ENCODE measurements at regions not wholly inside any gene's neighbourhood (a gene's known extent, or its start where the extent isn't known, plus 50 kb on each side); places are given as distances from the start of the nearest gene placed in this dataset.

GRCh38 chr2:146873056-146873455 is 971.8 kb upstream of the ACVR2A start:
- Histone ChIP-seq H3T11ph (ENCODE audit: low read length) (no peak overlapping the region), H3K56ac (ENCODE audit: insufficient read length, low read depth, low read length) (no peak overlapping the region), H4K20me1 (ENCODE audit: control insufficient read depth, insufficient read depth, insufficient read length) (no peaks in the 10 kb centered on the region), H3K9ac (ENCODE audit: extremely low read depth, insufficient read length, low read length) (no peak overlapping the region), H2BK5ac (ENCODE audit: insufficient read length, low read length) (no peak overlapping the region), H3K14ac (ENCODE audit: insufficient read depth, low read length) (no peak overlapping the region), H3K79me1 (ENCODE audit: insufficient read depth, low read depth, low read length, poor library complexity, severe bottlenecking) (no peaks in the 10 kb centered on the region), H4K5ac (ENCODE audit: insufficient read length, low read depth, low read length) (no peak overlapping the region), H3K9me3 (ENCODE audit: control insufficient read depth, low read depth, low read length) (no peaks in the 10 kb centered on the region), H4K91ac (ENCODE audit: insufficient read length, low read depth, low read length) (no peak overlapping the region), H3K23me2 (ENCODE audit: insufficient read length, low read depth, low read length, poor library complexity, severe bottlenecking) (no peaks in the 10 kb centered on the region), H3K4me2 (ENCODE audit: insufficient read depth, insufficient read length, low read length) (no peak overlapping the region), H3K18ac (ENCODE audit: insufficient read length, low read depth, low read length) (no peak overlapping the region), H2BK20ac (ENCODE audit: low read depth, low read length, poor library complexity, severe bottlenecking) (no peak overlapping the region), H2BK12ac (ENCODE audit: insufficient read length, low read depth, low read length) (no peak overlapping the region), H3K4me1 (ENCODE audit: insufficient read depth, low read length) (no peaks in the 10 kb centered on the region), H2AK5ac (ENCODE audit: insufficient read length, low read length) (no peak overlapping the region), H4K8ac (replicated peaks; ENCODE audit: insufficient read length, low read depth, low read length) (no peak overlapping the region), H3K4ac (ENCODE audit: low read depth, low read length) (no peak overlapping the region), H3K27me3 (ENCODE audit: insufficient read depth, low read length) (no peaks in the 10 kb centered on the region), H3K79me2 (ENCODE audit: insufficient read depth, low read length) (no peaks in the 10 kb centered on the region), H3K23ac (ENCODE audit: insufficient read length, low read depth, low read length) (no peak overlapping the region), H3K27ac (ENCODE audit: insufficient read length, low read depth, low read length) (no peak overlapping the region), H2BK15ac (ENCODE audit: low read depth, low read length) (no peak overlapping the region), H2BK120ac (ENCODE audit: low read depth, low read length, poor library complexity, severe bottlenecking) (no peak overlapping the region), H2AFZ (ENCODE audit: low read length) (no peak overlapping the region)
- Mint-ChIP-seq H3K36me3 (ENCODE audit: insufficient read depth in 1 of 3, low read depth in 3 of 3) (no peaks in the 10 kb centered on the region), H3K27me3 (ENCODE audit: low read depth) (no peaks in the 10 kb centered on the region), H3K4me3 (no peak overlapping the region), H3K27ac (no peak overlapping the region), H3K9me3 (no peaks in the 10 kb centered on the region), H3K4me1 (peaks cover 4% of the 10 kb centered on the region in 2 experiments; a peak in 3 of 4 replicates)
- TF ChIP-seq, protein P1, sequence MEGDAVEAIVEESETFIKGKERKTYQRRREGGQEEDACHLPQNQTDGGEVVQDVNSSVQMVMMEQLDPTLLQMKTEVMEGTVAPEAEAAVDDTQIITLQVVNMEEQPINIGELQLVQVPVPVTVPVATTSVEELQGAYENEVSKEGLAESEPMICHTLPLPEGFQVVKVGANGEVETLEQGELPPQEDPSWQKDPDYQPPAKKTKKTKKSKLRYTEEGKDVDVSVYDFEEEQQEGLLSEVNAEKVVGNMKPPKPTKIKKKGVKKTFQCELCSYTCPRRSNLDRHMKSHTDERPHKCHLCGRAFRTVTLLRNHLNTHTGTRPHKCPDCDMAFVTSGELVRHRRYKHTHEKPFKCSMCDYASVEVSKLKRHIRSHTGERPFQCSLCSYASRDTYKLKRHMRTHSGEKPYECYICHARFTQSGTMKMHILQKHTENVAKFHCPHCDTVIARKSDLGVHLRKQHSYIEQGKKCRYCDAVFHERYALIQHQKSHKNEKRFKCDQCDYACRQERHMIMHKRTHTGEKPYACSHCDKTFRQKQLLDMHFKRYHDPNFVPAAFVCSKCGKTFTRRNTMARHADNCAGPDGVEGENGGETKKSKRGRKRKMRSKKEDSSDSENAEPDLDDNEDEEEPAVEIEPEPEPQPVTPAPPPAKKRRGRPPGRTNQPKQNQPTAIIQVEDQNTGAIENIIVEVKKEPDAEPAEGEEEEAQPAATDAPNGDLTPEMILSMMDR (conservative IDR thresholded peaks at IDR 0.05): no peak
- DNase-seq: no peak
- WGBS (ENCODE audit: extremely low coverage, insufficient read length, low lambda C conversion rate): no CpG with 5 or more reads among the region's 2 CpGs
